Renal cortical epithelial cell (primary cell): ENCODE measurements at regions not wholly inside any gene's neighbourhood (a gene's known extent, or its start where the extent isn't known, plus 50 kb on each side); places are given as distances from the start of the nearest gene placed in this dataset.
"Not testable (repeated sequence)": the region's sequence is repeated elsewhere in the genome, so short reads cannot be mapped to it uniquely, and the experiment has no call there.

Experiments used
- DNase-seq: peaks from one replicate; pipeline ENCODE4 v3.0.0-alpha.2; 2011; ENCODE audit warnings: low read depth

DNA sequence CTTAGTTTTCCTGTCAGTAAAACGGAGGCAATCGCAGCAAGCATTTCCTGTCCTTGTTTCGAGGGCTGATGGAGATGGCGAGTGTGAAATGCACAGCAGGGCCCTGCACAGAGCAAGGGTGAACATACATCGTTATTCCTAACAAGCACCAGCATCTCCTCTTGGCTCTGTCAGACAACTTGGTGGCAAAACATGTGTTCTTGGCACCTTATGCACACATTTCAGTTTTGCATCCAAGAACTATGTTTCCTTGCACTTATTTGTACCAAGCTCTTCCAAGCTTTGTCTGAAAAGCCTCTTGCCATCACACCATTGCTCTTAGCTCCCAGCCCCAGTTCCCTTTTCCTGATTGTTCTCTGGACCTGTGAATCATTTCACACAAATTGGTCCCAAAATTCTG, 132.9 kb upstream of the GRB10 start:
- no peak for DNase-seq

DNA sequence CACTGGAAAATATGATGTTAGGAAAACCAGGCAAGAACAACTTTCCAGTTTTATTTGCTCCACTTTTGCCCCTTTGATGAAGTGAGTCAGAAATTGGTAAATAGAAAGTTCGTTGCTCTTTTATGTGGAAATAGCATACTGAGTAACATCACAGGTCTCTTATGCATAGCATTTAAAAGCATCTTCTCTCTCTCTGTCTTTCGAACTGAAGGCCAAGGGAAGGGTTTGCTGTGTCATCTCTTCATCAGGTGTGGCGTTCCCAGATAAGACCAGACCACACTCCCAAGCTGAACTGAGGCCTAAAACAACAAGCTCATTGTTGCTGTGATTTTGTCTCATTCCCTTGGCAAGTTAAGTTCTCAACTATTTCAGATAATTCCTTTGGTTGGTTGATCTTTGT, 131.8 kb upstream of the GRB10 start:
- DNase-seq: peak; percentile 44

DNA sequence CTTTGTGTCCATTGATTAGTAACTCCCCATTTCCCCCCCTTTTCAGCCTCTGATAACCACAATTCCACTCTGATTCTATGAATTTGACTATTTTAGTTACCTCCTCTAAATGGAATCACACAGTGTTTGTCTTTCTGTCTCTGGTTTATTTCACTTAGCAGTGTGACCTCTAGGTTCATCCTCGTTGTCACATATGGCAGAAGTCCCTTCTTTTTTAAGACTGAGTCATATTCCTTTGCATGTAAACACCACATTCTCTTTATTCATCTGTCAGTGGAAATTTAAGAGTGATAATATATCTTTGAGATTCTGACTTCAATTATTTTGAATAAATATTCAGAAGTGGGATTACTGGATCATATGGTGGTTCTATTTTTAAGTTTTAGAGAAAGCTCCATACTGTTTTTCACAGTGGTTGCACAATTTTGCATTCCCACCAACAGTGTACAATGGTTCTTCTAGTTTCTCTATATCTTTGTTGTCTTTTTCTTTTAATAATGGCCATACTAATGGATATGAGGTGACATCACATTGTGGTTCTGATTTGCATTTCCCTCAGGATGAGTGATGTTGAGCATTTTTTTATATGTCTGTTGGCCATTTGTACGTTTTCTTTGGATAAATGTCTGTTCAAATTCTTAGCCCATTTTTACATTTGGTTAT, 126.1 kb upstream of the GRB10 start:
- DNase-seq: no peak

DNA sequence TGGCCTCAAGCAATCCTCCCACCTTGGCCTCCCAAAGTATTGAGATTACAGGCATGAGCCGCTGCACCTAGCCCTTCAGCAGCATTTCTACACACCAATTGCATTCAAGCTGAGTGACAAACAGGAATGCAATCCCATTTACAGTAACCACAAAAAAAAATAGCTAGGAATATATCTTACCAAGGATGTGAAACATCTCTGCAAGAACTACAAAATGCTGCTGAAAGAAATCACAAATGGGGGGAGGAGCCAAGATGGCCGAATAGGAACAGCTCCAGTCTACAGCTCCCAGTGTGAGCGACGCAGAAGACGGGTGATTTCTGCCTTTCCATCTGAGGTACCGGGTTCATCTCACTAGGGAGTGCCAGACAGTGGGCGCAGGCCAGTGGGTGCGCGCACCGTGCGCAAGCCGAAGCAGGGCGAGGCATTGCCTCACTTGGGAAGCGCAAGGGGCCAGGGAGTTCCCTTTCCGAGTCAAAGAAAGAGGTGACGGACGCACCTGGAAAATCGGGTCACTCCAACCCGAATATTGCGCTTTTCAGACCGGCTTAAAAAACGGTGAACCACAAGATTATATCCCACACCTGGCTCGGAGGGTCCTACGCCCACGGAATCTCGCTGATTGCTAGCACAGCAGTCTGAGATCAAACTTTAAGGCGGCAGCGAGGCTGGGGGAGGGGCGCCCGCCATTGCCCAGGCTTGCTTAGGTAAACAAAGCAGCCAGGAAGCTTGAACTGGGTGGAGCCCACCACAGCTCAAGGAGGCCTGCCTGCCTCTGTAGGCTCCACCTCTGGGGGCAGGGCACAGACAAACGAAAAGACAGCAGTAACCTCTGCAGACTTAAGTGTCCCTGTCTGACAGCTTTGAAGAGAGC, 116.1 kb upstream of the GRB10 start:
- DNase-seq: not testable (repeated sequence)

DNA sequence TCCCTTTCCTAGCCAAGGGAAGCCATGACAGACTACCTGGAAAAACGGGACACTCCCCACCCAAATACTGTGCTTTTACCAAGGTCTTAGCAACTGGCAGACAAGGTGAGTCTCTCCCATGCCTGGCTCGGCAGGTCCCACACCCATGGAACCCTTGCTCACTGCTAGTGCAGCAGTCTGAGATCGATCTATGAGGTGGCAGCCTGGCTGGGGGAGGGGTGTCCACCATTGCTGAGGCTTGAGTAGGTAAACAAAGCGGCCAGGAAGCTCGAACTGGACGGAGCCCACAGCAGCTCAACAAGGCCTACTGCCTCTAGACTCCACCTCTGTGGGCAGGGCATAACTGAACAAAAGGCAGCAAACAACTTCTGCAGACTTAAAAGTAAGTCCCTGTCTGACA, 104.4 kb upstream of the GRB10 start:
- DNase-seq: not testable (repeated sequence)

DNA sequence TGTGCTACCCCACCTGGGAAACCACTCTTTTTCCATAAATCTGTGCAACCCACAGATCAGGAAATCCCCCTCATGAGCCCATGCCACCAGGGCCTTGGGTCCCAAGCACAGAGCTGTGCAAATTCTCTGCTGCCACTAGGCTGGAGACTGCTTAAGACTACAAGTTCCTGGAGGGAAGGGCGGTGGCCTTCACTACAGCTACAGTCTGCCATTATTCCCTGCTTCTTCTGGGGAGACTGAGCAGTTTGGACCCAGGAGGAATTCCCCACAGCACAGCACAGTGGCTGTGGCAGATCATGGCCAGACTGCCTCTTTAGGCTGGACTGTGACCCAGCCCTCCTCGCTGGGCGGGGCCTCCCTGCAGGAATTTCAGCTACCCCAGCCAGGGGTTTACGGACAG, 89.7 kb upstream of the GRB10 start:
- DNase-seq: no peak

DNA sequence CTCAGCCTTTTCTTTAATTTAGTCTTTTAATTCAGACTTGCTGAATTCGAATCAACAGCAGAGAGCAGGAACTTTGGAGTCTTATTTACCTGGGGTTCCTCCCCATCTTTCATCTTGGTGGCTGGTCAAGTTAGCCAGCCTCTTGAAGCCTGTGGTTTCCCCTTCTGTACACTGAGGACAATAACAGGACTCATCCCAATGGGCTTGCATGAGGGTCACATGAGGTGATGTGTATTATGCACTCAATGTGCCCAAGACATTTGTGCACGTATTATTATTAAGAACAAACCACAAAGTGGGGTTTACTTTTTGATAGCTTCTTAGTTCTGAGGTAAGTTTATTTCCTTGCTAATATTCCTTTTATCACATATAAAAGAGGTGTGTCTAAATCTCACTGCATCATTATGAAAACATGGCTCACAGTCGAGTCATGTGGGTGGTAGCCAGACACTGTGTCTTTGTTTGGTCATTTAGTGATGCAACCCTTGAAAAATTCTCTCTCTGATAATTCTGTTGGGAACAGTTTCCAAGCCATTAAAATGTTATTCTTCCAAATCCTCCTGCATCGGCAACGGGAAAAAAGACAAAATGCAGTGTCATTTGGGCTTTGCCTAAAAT, 86.5 kb upstream of the GRB10 start:
- peak; percentile 87 for DNase-seq

DNA sequence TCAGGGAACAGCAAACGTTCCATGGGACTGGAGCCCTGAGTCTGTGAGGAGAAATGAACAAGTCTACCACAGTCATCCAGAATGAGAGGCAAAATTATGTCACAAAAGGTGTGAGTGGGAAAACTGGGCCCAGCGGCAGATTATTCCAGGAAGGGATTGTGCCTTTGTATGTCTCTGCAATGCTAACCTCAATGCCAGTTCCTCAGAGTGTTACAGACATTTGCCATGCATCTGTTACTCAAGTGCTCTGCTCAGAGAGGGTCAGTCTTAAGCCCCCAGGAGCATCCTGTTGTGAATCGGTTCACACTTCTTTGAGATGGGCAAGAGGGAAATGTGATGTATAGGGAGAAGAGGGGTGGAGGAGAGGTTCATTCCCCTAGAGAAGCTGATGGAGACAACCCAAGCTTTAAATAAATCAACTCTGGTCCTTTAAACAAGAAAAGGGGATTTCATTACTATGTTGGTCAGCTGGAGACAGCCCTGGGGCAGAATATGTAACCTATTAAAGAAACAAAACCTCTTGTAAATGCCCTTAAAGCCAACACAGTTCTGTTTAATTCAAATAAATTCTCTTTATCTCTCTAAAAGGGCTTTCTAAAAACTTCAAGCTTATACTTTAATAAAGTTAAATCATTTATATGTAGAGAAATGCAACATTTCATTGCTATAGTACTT, 85.9 kb upstream of the GRB10 start:
- peak; percentile 91 for DNase-seq

DNA sequence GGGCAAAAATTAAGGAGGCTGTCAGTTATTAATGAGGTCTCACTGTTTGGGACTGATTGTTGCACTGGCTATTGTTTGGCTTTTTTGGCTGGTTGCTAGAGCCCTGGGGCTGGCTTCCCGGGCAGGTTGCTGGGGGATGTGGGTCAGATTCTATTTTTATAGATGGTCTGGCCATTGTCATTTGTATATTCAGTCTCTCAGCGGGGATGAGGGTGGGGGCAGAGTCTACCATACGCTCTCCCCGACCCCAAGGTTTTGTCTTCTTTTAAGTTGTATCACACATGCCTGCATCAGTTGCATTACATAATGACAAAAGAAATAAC, 84.3 kb upstream of the GRB10 start:
- no peak for DNase-seq

DNA sequence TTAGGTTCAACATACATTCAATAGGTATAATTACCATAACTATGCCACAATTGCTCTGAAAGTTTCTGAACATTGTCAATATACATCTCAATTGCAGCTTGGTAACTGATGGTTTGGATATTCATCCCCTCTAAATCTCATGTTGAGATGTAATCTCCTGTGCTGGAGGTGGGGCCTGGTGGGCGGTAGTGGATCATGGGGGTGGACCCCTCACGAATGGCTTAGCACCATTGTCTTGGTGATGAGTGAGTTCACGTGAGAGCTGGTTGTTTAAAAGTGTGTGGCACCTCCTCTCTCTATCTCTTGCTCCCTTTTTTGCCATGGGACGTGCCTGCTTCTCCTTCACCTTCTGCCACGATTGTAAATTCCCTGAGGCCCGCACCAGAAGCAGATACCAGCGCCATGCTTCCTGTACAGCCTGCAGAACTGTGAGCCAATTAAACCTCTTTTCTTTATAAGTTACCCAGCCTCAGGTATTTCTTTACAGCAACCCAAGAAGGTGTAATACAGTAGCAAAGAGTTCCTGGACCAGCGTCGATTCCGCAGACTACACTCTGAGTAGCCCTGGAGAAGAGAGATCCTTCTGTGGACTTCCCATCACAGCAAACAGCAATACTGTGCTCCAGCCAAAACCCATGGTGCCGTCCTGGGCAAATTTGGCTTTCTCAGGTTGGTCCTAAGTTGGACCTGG, 83.8 kb upstream of the GRB10 start:
- DNase-seq: no peak

DNA sequence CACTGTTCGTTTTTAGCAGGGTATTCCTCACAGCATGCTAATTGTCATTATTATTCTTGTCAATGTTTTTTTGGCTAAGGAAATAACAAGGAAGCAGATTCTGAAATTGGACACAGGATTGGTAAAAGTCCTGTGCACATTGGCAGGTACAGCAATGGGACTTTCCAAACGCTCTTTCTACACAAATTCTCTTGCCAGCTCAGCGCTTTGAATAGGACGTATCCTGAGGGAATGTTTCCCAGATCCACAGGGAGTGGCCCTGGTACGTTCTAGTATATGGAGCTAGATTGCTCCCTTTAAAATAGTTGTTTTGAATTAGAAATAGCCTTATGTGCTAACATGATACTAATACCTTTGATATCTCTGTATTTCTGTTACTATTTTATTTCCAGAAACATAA, 82.8 kb upstream of the GRB10 start:
- peak; percentile 21 for DNase-seq

DNA sequence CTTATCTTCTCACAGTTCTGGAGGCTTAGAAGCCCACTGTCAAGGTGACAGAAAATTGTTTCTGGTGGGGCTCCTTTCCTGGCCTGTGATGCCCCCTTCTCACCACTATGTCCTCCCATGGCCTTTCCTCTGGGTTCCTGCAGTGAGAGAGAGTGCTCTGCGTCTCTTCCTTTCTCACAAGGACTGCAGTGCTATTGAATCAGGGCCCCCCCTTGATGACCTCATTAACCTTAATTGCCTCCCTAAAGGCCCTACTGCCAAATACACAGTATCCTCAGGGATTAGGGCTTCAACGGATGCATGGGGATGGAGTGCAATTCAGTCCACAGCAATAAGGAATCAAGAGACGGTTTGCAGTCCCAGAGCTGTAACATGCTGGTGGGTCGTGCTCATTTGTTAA, 82.0 kb upstream of the GRB10 start:
- DNase-seq: no peak

DNA sequence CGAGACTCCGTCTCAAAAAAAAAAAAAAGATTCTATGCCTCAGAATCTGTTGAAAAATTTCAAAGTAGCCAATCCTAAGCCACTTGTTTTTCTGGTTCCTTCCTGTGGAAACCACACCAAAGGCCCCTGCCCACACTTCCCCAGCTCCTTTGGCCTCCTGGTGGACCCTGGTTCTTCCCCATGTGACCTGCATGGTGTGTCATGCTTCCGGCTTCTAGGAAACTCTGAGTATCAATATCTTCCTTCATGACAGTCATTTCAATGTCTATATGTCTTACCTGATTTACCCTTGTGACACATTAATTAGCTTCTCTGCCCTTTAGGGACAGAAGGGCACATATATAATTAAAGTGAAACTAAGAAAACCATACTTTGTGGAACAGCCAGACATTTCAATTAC, 80.4 kb upstream of the GRB10 start:
- no peak for DNase-seq

DNA sequence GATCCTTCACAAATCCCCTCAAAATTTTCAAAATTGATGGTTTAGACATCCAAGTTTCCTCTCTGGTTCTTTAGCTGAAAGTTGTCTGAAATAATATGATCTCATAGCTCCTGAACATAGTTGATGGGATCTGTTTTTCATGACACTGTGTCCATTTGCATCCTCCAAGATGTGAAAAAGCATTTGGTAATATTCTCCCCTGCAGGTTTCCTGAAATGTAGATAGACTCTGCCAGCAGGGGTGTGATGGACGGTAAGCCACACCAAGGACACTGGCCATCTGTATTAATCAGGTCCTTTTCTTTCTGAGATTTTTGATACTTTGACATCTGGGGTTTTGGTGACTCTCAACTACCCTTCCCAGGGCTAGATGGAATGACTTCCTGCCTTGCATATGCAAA, 79.6 kb upstream of the GRB10 start:
- no peak for DNase-seq

DNA sequence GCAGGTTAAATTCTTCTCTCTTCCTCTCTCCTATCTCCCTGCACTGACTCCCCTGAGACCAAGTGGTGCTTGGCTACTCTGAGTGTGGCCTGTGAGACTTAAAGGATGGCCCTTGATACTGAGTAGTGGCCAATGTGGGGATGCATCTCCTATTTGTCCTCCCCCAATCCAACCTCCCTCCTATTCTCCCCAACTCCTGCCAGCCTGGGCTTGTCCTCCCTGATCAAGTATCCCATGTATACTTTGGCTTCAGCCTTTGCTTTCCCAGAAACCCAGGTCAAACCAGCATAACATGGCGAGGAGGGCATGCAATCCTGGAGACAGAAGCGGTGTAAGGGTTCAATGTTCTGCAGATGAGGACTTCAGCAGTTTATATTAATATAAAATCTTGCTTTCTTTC, 77.9 kb upstream of the GRB10 start:
- DNase-seq: no peak

DNA sequence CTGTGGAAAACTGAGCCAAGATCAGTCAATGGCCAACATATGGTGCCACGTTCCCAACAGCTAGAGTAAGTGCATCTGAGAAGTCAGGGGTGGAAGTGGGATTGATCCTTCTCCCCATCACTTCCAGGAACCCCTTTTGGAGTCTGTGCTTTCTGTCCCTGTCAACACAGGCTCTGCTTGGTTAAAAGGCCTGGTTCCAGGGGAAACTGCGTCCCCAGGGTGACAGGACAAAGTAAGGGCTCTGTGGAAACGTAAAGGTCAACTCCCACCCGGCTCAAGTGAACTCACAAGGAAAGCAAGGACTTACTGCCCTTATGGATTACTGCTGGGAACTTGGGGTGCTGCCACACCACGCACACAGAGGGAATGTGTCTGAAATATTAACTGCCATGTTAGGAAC, 77.5 kb upstream of the GRB10 start:
- DNase-seq: no peak

DNA sequence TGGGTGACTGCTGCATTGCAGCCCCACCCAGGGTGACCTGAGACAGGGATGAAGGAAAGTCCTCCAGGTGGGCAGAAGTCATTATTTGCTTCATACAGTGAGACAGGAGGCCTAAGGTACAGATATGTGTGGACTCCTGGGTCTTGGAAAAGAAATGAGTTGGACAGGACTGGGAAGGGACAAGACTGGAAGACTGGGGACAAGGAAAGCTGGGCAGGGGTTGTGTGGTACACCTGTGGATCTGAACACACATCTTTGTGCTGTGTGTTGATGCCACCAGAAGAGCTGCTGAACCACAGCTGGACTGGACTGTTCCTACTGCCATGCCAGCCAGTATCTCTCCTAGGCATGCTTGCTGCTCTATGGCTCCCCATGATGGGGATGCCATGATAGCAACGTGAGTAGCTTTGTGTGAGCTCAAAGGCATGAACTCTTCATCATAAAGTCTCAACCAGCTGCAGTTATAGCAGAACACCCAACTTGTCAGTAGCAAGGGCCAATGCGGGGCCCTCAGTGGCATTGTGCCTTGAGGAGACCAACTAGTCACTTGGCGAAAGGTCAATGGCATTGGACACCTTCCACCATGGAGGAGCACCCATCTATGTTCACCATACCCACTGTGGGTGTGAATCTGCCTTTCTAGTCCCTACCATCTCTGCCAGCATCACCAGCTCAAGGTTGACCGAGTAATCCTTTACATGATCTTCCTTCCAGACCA, 76.0 kb upstream of the GRB10 start:
- no peak for DNase-seq

DNA sequence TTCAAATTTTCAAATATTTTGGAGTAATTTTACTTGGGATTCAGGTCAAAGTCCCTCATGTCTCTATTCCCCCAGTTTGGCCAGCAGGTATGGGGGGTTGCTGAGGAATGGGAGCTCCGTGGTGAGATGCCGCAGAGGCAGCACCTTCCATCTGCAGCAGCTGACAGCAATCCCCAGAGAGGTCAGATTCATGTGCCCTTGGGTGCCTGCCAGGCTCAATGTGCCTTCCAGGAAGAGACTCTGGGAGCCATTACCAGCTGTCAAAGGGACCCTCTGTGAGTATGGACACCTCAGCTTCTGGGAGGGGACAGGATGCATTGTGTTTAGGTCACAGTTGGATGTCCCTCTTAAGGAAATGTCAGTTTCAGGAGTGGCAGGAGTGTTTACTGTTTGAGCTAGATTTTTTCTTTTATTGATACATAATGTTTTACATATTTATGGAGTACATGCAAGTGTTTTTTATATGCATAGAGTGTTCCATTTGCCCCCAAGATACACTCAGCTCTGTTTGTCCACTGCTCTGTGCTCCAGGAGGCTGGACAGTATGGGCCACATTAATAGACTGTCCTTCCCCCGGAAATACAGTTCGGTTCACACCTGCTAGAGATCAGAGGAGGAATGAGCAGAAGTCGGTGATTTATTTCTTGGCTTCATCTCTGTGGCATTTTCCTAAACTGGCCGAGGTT, 75.3 kb upstream of the GRB10 start:
- DNase-seq: no peak

DNA sequence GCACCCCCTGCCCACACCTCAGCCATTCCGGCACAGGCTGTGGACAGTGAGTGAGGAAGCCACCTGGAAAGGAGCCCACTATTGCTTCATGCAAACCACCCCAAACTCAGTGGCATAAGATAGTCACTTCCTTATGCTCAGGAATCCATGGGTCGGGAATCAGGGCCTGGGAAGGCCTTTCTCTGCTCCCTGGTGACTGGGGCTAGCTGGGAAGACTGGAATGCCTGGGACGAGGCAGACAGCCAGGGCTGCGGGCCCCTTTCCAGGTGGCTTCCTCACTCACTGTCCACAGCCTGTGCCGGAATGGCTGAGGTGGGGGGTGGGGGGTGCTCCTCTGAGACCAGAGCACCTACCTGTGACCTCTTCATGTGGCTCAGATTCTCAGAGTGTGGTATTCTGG, 74.1 kb upstream of the GRB10 start:
- DNase-seq: no peak

DNA sequence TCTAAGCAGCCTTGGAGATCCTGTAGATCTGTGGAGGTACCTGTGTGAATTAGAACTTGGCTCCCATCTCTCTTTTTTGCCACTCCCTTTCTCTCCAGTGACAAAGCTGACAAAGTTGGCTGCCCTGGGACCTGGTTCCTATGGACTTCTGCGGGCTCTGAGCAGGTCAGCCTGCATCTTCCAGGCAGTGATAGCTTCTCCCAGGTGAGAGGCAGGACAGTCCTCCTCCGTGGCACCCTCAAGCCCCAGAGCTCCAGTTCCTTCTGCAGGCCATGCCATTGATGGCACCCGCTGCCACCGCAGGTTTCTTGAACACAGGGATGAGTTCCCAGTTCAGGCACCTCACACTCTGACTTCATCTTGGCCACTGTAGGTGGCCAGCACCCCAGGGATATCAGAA, 73.5 kb upstream of the GRB10 start:
- no peak for DNase-seq

DNA sequence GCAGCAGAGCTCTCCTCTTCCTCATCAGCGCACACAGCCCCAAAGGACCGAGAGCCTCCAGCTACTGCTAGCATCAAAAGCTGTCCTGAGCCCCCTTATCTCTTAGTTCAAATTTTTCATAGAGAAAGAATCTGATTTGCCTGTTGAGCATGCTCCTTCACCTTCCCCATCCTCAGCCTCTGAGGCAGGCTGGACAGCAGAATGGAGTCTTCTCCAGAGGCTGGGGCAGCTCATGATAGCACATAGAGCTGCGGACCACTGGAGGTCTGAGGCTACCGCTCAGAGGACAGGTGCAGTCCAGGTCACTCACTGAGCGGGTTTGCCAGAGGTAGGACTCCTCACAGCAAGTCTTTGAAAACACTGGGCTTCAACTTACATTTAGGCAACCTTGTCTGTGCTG, 72.8 kb upstream of the GRB10 start:
- DNase-seq: no peak
